PFSK-1 (cell line): ENCODE measurements at regions not wholly inside any gene's neighbourhood (a gene's known extent, or its start where the extent isn't known, plus 50 kb on each side); places are given as distances from the start of the nearest gene placed in this dataset.

Experiments used
- FOXP2 ChIP-seq: optimal IDR thresholded peaks from 2 replicates; pipeline ENCODE3; 2011; ENCODE audit warnings: borderline replicate concordance, control low read depth, inconsistent platforms; ENCODE audit not compliant: insufficient read depth; ENCODE audit errors: extremely low read length, extremely low read depth
- POLR2AphosphoS5 ChIP-seq: IDR thresholded peaks from 2 replicates; pipeline ENCODE4 v1.6.1; 2012; ENCODE audit warnings: low read depth, mild to moderate bottlenecking, control low read depth, low read length, moderate library complexity
- REST ChIP-seq, 2 experiments: IDR thresholded peaks; 2 replicates each; pipeline versions ENCODE4 v1.6.1 to v1.8.0; 2011 to 2012; ENCODE audit warnings: low read depth in 2 of 2, low read length in 2 of 2, control low read depth in 1 of 2, inconsistent platforms in 1 of 2, mild to moderate bottlenecking in 1 of 2, moderate library complexity in 1 of 2; ENCODE audit not compliant: insufficient read depth in 1 of 2
- SIN3A ChIP-seq: IDR thresholded peaks from 2 replicates; pipeline ENCODE4 v1.6.1; 2012; ENCODE audit warnings: mild to moderate bottlenecking, low read length, moderate library complexity, borderline replicate concordance; ENCODE audit not compliant: insufficient read depth
- TAF1 ChIP-seq: IDR thresholded peaks from 2 replicates; pipeline ENCODE4 v1.6.1; 2012; ENCODE audit warnings: low read length, control low read depth, borderline replicate concordance; ENCODE audit not compliant: insufficient read depth

- TF ChIP-seq POLR2AphosphoS5 (no peak), REST (IDR thresholded peaks at IDR 0.05; ENCODE audit: insufficient read depth in 1 of 2, low read depth in 2 of 2, low read length in 2 of 2) (no peak), SIN3A (no peak), FOXP2 (no peak), TAF1 (no peak)
These were observed 248.5 kb downstream of the BTBD3 start for GRCh38 chr20:12166053-12166717.

- no peak for TF ChIP-seq REST (IDR thresholded peaks at IDR 0.05; ENCODE audit: insufficient read depth in 1 of 2, low read depth in 2 of 2, low read length in 2 of 2)
- TF ChIP-seq FOXP2: no peak
- TF ChIP-seq TAF1: no peak
- no peak for TF ChIP-seq POLR2AphosphoS5
- TF ChIP-seq SIN3A: no peak
These were observed 252.7 kb downstream of the BTBD3 start for GRCh38 chr20:12170406-12170805.

- TF ChIP-seq SIN3A (no peak), FOXP2 (no peak), REST (IDR thresholded peaks at IDR 0.05; ENCODE audit: insufficient read depth in 1 of 2, low read depth in 2 of 2, low read length in 2 of 2) (no peak), TAF1 (no peak), POLR2AphosphoS5 (no peak)
These were observed 254.3 kb downstream of the BTBD3 start for GRCh38 chr20:12171923-12172524.

- TF ChIP-seq POLR2AphosphoS5 (no peak), SIN3A (no peak), FOXP2 (no peak), TAF1 (no peak), REST (IDR thresholded peaks at IDR 0.05; ENCODE audit: insufficient read depth in 1 of 2, low read depth in 2 of 2, low read length in 2 of 2) (no peak)
These were observed 255.8 kb downstream of the BTBD3 start for GRCh38 chr20:12173347-12174012.
